IMR-90 (cell line): ENCODE measurements at regions not wholly inside any gene's neighbourhood (a gene's known extent, or its start where the extent isn't known, plus 50 kb on each side); places are given as distances from the start of the nearest gene placed in this dataset.

Experiments used
- POLR2A ChIP-seq: IDR thresholded peaks from 2 replicates; pipeline ENCODE4 v1.6.1; 2012; ENCODE audit warnings: mild to moderate bottlenecking, low read depth, low read length
- TF ChIP-seq, protein P1 (sequence below): conservative IDR thresholded peaks from 2 replicates; pipeline ENCODE4 v1.5.1; 2012; ENCODE audit warnings: mild to moderate bottlenecking, low read depth, low read length, improper control_type of control experiment

DNA sequence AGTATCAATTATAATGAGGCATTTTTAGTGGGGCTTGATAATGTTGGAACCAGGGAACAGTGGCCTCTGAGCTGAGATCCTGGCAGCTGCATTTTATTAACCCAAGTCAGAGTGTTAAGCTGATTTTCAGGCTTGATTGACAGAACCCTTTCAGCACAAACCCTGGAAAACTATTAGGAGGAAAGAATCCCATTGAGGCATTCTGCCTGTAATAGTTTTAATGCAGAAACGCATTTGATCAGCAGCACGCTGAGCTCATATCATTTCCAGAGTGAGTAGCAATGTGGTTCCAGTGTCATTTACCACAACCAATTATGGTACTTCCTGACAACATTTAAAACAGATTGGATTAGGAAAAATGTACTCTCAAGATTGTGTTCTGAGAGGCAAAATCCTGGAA is 78.3 kb upstream of the BARHL2 start:
- TF ChIP-seq, protein P1, sequence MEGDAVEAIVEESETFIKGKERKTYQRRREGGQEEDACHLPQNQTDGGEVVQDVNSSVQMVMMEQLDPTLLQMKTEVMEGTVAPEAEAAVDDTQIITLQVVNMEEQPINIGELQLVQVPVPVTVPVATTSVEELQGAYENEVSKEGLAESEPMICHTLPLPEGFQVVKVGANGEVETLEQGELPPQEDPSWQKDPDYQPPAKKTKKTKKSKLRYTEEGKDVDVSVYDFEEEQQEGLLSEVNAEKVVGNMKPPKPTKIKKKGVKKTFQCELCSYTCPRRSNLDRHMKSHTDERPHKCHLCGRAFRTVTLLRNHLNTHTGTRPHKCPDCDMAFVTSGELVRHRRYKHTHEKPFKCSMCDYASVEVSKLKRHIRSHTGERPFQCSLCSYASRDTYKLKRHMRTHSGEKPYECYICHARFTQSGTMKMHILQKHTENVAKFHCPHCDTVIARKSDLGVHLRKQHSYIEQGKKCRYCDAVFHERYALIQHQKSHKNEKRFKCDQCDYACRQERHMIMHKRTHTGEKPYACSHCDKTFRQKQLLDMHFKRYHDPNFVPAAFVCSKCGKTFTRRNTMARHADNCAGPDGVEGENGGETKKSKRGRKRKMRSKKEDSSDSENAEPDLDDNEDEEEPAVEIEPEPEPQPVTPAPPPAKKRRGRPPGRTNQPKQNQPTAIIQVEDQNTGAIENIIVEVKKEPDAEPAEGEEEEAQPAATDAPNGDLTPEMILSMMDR, result no peak
- no peak for TF ChIP-seq POLR2A
